ENCODE measurements at regions not wholly inside any gene's neighbourhood (a gene's known extent, or its start where the extent isn't known, plus 50 kb on each side); places are given as distances from the start of the nearest gene placed in this dataset.

DNA sequence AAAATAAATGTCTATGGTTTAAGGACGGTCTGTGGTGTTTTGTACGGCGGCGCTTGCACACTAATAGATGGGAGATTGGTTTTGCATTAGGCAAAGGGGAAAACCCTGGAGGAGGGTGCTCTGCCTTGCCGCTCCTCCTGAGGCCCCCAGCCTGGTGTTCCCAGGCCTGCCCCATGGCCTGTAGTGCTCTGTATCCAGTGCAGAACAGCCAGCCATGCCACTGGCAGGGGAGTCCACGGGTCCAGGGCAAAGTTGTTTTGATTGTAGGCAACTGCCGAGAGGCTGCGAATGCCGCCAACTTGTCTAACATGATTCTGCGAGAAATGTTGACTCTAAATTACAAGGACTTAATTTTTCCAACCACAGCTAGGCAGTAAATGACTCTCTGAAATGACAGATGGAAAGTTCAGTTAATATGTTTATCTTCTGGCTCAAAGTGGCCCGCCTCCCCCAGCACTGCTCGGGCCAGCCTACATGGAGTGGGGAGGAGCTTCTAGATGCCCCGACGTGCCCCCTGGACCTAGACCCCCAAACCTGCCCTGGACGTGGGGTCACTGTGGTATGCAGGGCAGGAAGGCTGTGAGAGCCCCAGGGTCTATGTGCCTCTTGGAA is 104.6 kb upstream of the GDF10 start:
- peak; percentile 59 for DNase-seq

DNA sequence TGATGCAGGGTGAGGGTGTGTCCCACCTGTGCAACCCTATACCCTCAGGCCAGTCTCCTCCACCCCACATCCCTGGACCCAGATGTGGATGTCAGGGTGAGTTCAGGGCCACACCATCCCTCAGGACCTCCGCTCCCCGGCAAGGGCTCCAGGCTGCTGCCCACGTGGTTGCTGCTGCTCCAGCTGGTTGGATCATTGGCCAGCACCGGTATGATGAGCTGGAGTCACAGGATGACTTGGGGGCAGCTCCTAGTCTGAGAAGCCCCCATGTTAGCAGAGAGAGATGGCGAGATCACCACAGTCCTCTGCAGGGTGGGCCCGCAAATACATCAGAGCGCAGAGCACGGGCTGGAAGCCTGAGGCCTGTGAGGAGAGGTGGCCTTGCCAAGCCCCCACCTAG is 103.3 kb upstream of the GDF10 start:
- DNase-seq: no peak

DNA sequence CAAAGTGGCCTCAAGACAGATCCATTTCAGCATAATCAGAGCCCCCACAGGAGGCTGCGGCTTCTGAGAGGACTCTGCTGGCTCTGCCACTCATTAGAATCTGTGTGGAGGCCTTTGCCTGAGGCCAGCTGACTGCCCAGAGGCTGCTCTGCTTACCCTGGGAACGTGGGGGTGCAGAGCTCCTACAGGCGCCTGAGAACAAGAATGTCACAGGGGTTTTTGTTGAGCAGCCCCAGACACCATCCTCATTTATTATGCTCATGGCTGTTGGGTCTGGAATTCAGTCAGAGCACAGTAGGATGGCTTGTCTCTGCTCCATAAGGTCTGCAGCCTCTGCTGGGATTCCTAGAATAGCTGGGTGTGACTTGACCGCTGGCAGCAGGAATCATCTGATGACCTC is 101.8 kb upstream of the GDF10 start:
- no peak for DNase-seq

DNA sequence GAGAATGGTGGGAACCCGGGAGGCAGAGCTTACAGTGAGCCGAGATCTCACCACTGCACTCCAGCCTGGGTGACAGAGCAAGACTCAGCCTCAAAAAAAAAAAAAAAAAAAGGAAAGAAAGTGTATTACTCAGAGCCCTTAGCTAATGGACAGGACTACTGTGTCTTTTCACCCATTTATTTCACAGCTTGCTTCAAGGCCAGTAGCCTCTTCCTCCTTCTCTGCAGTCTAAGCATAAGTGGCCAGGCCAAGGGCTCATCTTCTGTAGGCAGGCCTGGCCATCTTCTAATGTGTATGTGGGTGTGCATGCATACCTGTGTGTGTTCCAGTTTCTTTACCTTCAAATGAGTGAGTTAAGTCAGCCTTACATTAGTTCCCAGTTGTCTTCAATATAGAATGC is 94.8 kb upstream of the GDF10 start:
- no peak for DNase-seq

DNA sequence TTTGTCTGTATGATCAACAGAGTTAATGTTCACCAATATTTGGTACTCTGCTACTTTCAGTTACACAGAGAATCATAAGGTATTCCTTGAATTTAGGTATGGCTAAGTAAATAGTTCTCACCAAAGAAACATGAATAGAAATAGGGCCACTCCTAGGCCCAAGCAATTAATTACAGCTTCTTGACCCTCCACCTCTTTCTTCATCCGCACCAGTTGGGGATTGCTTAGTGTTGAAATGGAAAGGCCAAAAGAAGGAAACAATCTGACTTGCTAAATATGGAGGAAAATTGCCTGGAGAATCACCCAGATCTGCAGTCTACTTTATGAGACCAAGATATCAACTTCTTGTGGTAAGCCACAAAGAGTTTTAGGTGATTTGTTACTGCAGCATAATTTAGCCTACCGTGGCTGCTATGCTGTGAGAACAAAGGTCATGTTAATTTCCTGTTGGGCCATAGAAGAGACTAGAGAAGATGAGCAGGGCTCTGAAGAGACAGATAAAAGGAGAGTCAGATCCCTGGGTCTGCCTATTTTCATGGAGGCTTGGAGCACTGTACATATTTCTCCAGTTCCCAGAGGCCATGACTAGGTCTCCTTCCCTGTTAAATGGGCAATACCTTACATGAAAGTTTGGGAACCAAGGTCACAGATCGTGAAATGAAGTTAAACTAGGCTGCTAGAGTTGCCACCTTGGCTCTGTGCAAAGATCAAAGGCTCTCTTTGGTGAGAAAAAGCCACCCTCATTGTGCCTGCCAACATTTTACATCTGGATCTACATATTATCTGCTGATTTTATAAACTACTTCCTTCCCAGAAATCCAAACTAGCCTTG is 93.3 kb upstream of the GDF10 start:
- DNase-seq: no peak

DNA sequence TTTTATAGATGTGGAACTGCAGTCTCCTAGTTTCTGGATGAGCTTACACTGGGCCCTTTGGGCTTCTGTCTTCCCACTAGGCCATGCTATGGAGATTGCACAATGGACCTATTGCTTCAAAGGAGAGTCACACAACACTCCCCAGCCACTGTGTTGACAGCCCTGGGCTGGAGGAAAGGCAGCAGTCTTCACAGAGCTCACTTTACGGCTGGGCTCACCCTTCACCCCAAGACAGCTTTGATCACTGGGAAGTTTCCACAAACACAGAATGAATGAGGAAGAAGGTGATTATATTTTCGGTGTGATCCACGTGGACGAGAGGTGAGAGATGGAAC is 92.7 kb upstream of the GDF10 start:
- peak; percentile 35 for DNase-seq

DNA sequence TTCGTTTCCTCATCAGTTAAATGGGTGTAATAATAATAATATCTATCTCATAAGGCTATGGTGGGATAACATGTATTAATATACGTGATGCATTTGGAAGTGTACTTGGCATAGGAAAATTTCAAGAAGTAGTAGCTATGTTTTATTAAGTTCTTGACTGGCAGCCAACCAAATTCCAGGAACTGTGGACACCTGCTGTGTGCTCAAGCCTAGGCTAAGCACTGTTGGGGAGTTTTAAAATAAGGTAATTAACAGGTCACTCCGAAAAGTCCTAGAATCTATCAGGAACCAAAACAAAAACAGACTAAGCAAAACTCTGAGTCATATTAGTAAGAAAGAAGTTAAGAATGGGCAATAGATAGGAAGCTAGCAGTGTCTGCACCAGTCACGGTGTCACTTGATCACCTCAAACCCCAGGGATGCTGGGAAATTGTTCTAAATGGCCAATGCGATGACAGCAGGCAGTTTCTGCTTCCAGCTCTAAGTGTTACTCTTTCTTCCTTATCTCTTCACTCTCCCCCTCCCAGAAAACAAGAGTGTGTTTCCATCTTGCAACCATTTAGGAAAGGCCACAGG is 92.0 kb upstream of the GDF10 start:
- peak; percentile 31 for DNase-seq

DNA sequence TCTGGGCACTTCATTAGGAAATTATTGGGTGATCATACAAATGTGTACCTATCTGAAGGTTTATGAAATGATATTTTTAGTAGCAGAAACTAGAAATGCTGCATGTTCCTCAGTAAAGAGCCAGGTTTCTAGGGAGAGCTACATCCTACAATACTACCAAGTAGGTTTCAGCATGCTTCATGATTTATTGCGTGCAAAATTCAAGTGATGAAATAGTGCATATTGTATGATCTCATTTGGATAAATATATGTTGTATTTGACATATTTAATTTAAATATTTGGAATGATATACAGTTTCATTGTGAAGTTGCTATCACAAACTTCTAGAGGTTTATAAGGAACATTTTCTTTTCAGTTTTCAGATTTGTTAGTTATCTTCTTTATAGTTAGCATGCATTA is 90.5 kb upstream of the GDF10 start:
- no peak for DNase-seq

DNA sequence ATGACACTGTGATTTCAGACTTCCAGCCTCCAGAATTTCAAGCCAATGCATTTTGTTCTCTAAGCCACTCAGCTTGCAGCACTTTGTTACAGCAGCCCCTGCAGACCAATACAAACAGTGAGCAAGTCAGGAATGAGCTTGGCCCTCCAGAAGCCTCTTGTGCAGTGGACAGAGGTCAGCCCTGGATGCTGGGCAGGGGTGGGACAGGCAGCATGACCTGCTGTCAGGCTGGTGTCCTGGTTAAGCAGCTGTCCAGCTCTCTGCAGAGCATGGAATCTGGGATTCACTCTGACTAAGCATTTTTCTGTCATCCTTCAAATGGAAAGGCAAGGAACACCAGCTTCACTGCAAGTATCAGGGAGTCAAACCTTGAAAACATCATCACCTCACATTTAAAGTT is 85.5 kb upstream of the GDF10 start:
- no peak for DNase-seq

DNA sequence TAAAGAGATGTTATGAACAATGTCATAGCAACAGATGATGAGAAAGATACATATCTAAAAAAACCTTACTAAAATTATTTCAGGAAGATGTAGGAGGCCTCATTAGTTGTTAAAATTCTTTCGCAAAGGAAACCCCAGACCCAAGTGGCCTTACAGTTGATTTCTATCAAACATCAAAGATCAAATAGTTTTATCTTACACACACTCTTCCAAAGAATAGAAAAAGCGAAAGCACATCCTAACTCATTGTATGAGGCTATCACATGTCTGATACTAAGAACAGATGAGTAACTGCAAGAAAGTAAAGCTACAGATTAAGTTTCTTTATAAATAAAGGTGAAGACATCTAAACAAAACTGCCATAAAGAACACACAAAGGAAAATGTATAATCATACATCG is 82.9 kb upstream of the GDF10 start:
- DNase-seq: no peak

DNA sequence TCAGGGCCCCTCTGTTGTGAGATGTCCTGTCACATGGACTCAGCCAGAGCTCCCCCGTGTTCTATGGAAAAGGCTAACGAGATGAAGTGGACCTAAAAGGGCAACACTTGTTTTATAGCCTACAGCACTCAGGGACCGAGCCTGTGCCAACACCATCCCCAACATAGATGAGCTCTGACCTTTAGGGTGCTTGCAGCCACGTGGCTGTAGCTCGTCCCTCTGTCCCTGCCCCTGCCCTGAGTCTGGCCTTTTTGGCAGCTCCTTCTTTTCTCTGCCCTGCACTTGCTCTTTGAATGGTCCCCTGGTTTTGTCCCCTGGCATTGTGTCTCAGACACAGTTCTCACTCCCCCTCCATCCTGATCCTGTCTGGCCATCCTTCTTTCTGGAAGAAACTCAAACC is 81.2 kb upstream of the GDF10 start:
- no peak for DNase-seq

DNA sequence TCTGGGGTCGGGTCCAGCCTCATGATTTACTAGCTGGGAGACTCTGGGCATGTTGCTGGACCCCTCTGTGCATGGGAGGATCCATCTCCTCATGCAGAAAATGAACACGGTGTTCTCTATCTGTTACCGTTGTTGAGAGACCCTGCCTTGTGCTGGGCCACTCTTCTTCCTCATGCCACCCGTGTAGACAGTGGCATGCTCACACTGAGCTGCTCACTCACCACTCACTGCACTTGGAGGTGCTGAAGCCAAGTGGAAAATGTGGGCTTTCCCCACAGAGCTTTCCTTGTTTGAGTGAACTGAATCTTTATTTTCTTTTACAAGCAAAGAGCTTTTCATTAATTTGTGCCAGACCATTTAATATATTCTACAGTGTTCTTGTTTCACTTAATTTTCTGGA is 77.5 kb upstream of the GDF10 start:
- DNase-seq: no peak

DNA sequence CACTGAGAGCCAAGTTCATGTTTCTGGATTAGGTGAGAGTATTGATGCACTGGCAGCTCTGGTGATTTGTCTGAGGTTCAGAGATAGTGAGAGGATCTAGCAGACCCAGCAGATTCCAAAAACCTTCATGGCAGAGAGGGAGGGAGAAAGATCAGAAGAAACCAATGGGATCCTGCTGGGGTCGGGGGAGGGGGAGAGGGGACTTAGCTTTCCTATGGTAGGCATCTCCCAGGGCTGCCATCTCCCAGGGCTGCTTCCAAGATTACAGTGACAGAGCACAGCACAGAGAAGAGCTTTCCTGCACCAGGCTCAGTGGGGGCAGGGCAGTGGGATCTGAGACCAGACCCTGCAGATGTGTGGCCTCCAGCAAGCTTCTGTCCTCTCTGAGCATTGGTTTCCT is 76.8 kb upstream of the GDF10 start:
- no peak for DNase-seq

DNA sequence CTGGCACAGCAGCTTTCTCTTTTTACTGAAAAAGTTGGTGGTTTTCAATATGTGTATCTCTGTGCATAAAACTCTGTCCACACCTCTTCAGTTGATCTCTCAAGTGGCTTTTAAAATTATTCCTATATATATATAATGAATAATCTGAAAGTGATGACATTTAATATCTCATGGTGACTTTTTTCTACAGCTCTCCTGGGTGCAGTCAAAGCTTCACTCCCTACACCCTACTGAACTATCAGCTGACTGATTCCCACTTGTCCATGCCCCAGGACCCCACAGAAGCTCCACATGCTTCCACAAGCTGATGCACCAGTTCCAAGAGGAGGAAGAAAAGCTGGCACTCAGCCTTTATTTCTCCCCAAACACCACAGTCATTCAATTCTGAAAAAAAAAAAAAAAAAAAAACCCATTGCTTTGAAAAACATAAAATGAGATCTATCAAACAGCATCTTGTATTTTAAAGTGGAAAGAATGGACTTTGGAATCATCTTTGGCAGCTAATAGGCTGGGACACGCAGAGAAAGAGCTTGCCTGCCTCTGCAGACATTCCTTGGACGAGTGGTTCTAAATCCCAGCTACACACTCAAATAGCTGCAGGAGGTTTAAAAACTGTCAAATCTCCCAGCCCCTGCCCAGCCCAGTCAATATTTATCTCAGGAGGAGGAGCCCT is 75.3 kb upstream of the GDF10 start:
- DNase-seq: no peak

DNA sequence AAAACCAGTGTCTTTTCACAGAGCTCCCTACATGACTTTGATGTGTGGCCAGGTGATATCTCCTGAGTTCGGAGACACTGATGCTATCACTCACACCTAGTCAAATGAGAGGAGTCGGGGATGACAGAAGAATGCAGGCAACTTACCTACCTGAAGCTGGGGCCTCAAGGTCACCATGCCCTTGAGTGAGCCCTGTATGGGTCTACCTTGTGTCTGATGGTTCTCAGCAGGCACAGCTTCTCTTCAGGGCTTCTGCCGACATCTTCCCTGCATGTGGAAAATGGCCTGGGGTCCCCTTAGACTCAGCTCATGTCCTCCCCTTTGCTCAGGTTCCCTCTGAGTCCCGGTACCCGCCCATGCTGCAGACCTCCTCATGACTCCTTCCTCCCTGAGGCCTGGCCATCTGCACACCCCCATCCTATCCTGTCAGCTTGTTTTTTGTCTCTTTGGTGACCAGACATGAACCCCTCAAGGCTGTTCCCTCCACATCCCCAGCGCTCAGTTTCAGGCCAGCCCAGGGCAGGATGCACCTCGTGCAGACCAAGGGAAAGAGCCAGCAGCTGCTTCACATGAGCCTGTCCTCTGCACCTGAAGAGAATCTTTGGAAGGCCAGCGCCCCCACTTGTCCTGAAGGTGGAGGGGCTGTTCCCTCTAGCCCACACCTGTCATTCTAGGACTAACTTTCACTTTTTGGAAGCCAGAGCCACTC is 74.6 kb upstream of the GDF10 start:
- no peak for DNase-seq

DNA sequence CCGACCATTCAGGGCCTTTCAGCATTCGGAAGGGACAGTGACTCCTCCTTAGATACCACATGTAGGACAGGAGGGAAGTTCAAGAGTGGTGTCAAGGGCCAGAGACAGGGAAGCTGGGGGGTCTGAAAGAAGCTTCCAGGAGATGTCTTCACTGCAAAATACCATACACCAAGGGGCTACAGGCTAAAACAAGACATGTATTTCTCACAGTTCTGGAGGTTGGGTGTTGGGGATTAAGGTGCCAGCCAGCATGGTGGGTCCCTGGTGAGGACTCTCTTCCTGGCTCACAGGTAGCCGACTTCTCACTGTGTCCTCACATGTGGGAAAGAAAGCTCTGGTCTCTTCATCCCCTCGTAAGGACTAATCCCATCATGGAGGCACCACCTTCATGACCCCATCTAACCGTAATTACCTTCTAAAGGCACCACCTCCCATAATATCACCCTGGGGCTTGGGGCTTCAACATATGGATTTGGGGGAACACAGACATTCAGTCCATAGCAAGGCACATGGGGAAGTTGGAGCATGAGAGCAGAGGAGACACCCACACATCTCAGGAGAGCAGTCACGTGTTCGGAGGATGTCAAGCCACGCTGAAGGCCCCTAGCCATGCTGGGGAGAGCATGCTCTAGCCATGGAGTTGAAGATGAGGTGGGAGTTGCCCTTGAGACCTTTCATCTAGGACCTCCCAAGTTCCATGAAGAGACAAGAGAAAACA is 73.9 kb upstream of the GDF10 start:
- DNase-seq: no peak

DNA sequence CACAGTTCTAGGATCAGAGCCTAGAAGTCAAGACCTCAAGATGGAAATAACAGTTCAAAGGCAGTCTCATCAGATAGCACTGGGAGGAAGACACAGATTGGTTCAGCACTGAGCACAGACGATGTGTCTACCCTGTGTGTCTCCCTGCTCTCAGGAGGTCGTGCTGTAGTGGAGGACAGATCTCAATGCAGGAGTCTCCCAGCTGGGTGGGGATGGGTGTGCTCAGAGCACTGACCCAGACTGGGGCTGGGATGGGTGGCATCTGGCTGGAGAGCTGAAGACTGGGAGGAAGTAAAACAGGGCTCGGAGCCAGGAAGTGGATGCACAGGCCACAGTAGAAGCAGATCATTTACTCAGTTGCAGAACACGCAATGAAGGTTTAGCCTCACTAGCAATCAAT is 69.5 kb upstream of the GDF10 start:
- no peak for DNase-seq

DNA sequence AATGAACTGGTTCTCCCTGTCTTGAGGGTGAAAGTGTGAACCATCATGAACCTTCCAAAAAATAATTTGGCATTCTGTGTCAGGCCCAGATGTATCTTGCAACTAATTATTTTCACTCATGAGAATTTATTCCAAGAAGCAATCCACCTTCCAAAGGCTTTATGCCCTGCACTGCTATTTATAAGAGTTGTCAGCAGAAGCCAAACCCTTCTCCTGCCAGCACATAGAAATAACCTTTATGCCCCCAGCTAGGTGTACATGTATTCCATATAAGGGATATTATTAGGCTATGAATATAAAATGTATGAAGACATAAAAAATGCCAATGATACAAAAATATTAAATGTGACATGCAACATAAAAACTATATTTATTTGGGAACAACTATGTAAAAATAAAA is 69.0 kb upstream of the GDF10 start:
- no peak for DNase-seq

DNA sequence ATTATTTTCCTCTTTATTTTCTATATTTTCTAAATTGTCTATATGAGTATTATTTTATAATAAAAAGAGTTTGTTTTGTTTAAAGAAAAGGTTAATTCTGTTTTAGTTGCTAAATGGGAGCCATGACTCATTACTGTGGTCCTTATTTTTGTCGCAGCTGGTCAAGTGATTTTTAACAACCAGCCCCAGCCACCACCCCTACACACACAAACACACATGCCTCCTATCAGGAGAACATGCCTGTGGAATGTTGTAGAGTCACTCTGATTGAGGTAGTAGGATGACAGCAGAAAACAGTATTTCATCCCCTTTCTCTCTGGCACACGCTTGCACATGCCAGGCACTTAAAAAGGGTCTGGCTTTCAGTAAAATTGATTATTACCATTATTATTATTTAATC is 68.6 kb upstream of the GDF10 start:
- no peak for DNase-seq

DNA sequence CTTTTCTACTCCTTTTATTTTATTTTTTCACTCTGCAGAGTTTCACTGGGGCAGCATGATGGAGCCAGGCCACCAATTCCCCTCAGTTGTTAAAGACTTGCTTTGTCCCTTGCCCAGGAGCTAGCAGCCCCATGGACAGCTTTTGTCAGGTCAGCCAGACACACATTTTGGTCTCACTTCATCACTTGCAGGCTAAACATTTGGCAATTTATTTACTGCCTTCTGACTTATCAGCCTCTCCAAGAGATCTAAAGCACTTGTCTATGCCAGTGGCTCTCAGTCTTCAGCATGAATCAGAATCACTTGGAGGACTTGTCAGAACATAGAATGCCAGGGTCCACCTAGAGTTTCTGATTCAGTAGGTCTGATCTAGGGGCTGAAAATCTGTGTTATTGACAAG is 66.4 kb upstream of the GDF10 start:
- no peak for DNase-seq

DNA sequence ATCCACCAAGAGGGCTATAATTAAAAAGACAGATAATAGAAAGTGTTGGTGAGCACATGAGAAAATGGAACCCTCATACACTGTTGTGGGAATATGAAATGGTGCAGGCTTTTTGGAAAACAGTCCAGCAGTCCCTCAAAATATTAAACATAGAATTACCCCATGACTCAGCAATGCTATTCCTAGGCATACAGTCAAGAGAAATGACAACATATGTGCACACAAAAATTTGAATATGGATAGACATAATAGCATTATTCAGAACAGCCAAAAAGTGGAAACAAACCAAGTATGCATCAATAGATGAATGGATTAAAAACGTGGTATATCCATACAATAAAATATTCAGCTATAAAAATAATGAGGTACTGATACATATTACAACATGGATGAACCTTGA is 64.5 kb upstream of the GDF10 start:
- no peak for DNase-seq

DNA sequence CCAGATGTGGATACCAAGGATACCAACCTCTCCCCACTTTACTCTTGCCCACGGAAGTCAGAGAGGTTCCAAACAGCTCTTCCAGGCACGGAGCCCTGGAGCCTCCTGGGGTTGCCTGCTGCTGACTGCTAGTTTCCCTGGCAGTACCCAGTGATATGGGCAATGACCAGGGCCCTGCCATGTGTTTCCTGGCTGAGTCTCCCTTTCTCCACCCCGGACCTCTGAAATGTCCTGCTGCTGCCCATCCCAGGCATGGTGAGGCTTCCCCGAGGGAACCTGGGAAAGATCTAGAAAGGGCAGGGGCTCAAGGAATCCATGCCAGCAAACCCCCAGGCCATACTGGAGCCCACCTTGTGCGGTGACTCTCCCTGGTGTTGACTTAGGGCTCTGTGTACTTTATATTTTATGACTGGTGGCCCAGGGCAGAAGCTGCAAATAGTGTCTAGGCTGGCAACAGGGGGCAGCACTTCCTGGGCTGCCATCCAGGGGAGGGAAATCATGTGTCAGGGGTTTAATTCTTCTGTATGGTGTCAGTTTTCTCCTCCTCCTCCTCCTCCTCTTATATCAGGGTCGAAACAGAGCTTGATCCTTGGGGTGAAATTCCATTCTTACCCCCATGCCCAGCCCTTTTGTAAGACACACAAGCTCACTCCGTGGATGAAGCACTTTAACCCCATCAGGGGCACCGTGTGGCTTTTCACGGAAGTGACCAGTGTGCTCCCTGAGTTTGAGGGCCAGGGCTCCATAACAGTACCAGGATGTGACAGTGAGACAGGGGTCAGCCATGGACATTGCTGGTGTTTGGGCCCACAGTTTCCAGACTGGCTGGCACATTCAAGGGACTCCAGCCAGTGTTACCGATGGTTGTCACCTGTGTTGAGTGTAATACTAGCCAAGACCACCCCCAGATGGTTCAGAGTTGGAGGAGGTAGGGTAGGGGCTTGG is 62.4 kb upstream of the GDF10 start:
- no peak for DNase-seq

All from activated CD4-positive, alpha-beta T cell treated with anti-CD3 and anti-CD28 coated beads for 48 hours (primary cell).